ENCODE measurements at regions not wholly inside any gene's neighbourhood (a gene's known extent, or its start where the extent isn't known, plus 50 kb on each side); places are given as distances from the start of the nearest gene placed in this dataset.

DNA sequence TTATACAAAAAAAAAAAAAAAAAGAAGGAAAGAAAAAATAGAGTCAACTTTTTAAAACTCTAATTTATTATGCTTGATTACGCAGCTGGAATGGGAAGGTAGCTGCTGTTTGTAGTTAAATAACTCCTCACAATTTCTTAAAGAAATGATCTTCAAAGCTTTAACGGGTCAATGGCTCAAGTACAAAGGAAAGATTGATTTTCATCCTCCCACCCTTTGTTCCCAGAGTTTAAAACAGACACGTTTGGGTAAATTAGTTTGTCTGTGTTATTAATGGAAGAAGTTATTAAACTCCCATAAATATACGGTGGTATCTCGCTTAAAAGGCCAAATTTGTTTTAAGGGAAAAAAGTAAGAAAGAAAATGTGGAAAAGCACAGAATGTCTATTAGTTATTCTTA lies 179.3 kb downstream of the EMX2 start:
- no peak for DNase-seq

DNA sequence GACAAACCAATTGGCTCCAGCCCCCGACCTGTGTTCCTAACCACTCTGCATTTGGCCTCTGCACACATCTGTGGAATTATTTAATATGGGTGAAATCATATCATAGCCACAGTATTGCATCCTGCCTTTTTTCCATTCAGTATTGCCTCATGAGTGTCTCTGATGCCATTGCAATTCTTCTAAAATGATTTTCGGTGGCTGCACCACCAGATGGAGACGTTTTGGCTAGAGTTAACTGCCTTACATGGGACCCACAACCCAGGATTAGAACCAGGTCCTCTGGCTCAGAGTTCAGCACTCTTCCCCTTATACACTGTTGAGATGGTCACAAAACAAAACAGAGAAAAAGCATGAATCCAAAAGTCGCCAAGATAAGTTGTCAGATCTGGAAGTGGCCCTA lies 180.8 kb downstream of the EMX2 start:
- no peak for DNase-seq

DNA sequence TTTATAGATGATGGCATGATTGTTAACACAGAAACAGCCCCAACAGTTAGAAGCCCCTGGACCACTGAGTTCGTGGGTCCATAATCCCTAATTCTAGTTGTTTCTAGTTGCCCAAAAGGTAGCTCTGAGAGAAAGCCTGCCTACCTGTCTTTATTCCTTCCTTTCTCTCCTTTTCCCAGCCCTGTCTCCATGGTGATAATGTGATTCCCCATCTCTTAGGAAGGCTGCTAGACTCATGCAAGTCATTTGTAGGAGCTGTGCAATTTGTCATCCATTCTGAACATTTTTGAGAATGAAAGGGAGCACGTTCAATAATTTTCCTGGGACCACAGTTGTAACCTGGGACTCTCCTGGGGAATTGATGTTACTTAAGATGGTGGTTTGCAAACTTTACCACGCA lies 183.4 kb downstream of the EMX2 start:
- no peak for DNase-seq

DNA sequence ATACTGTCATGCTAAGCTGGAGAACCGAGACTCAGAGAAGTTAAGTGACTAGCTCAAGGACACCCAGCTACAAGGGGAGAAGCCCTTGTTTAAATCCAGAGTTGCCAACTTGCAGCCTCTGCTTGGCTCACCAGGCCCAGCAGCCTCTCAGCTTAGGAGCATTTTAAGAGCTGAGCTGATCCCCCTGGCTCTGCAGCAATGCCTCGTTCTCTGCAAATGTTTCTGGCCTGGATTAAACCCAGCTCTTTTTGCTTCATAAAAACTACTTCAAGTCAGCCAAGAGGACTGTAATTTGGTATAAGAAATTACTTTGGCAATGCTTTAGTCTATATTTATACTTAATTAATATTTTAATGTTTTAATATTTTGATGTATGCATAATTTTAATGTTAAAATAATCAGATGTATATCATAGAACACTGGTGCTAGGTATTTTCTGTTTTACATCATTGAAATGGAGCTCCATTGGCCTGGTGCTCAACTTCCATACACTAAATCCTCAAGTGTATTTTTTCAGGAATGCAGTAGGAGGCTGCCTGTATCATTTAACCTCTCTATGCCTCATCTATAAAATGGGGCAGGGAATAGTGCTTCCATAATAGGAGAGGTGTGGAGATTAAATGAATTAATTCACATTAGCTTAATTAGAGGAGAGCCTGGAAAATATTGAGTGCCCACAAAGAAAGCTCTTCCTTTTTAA lies 184.2 kb downstream of the EMX2 start:
- DNase-seq, result no peak

DNA sequence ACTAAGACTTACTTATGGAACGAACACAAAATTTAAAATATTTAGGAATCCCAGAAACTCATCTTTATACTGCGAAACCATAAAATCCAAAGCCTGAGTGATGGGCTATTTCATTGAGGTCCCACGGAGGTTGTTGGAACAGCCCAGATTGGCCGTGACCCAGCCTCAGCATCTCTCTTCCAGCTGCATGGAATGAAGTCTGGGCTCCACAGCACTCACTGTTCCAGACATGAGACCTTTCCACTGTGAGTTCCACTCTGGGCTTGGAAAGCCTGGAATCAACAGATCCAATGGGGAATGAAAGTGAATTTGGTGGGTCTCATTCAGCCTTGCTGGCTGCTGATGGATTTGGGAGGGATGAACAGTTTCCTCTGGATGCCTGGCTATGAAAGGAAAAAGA lies 184.9 kb downstream of the EMX2 start:
- no peak for DNase-seq

DNA sequence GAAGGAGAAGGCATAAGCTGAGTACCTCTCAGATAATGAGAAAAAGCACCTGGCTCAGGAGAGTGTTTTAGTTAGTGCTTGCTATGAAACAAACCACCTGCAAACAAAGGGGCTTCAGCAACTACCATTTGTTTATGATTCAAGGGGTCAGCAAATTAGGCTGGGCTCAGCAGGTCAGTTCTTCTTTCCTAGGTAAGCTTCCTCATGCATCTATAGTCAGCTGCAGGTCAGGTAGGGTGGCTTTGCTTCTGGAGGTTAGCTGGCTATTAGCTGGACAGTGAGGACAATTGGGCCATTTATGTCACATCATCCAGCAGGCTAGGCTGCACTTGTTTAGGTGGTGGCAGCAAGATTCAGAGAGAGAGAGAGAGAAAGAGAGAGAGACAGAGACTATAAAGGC lies 185.5 kb downstream of the EMX2 start:
- no peak for DNase-seq

DNA sequence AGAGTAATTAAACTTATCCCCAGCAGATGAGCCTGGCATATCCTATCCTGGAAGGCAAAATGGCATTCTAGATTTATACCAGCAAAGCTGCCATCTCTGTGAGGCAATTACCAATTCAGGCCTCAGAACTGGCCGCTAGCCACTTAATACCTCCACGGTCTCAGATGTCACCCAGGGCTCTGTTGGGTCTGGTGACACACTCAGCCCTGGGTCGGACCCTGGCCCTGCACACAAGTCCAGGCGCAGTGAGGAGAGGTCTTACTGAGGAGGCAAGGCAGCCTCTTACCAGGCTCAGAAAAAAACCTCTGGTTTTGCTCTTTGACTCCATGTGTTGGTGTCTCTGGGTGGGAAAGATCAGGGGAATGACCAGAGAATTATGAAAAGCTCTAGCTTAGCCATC lies 186.6 kb downstream of the EMX2 start:
- DNase-seq, result no peak

DNA sequence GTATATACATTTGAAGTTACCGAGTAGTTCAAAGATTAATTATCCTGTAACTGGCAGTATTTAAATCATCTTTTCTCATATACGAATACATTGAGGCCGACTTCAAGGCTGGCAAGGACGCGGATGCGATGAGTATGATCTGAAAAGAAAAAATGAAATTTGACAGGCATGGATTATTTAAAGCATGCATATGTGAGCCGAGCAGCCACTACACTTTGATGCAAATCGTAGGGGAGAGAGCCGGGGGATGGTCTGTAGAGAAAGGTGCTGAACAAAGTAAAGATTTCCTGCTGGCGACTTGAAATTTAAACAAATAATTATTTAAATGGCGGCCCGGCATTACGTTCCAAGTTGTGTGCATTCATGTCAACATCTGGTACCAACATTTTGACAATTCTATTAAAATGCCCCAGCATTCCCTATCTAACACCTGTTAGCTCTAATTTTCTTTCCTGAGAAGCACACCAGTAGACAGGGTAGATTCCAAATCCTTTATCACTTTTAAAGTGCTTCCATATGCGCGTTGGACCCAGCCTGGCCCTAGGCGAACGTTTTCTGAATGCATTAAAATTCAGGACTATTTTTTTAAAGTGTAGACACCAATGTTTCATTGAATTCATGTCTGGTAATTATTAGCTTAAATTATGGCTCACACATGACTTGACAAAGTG lies 188.7 kb downstream of the EMX2 start:
- DNase-seq, result no peak

DNA sequence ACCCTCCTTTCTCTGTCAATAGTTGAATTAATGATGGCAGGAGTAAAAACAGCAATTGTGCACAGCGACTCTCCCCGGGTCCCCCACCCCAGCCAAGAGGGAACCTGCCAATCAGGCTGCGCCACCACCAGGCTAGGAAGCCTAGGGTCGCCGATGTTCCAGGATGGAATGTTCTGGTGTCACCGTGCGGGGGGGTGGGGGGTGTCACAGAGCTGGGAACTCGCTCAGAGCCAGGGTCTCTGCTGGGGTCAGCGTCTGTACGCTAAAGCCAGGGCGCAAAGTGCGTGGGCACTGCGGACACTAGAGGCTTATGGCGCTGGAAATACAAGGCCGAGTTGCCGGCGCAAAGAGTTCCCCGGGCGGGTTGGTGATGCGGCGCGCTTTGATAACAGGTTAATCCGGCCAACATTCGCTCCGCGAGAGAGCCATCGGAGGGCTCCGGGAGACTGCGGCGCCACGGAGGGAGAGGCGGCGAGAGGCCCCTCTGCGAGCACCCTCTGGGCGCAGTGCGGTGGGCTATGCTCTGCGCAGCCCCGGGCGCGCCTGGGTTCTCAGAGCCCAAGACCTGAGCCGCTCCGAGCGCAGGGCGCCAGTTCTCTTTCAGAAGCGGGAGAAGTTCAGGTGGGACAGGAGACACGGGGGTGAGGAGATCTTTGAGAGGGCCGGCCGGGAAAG lies 192.3 kb downstream of the EMX2 start:
- DNase-seq, result no peak

DNA sequence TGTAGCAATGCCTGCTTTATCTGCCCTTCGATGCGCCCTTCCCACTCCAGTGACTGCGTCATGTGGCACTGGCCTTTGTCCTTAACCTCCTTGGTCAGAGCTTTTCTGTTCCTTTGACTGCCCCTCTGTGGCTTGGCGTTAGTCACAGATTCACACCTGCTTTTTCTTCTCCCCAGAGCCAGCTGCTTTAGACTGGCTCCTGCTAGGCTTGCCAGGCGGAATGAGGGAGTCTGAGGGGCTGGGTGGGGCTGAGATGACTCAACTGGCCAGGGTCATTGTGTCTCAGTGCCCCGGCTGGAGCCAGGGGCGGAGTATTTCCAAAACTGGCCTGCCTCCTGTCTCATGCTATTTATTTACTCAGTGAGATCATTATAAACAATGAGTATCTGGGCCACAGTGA lies 194.1 kb downstream of the EMX2 start:
- no peak for DNase-seq

DNA sequence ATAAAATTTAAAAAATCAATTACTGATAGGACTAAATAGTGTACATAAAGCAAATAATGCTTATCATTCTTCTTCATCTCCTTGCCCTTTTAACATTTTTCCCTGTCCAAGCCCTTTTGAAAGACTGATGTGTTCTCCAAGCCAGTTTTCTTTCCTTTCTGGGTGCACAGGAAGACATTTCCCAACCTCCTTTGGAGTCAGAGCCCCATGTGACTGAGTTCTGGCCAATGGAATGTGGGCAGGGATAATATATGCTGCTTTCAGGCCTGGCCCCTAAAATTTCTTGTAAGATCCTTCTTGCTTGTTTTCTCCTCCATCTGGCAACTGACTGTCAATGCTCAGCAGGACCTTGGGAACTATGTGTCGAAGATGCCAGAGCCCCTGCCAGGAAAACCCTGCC lies 197.5 kb downstream of the EMX2 start:
- DNase-seq, result no peak

DNA sequence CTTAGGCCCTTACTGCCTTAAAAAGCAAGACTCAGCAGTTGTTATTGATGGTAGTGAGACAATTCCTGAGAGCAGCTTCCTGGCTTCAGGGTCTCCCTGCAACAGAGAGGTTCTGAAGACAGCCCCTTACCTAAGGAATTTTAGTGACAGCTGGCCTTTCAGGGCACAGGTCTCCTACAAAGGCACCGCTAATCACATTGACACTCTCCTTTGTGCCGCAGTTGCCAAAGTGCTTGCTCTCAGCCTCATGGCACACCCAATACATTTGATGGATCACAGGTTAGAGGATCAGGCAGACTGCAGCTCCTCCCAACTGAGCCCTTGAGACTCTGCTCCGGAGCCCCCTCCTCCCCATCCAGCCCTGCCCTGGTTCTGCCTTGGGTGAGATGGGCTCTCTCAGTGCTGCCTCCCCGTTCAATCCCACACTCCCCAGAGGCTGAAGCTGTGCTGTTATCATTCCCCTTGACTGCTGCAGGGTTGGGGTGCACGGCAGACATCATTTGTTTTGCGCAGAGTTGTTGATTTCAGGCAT lies 198.2 kb downstream of the EMX2 start:
- DNase-seq, result no peak

DNA sequence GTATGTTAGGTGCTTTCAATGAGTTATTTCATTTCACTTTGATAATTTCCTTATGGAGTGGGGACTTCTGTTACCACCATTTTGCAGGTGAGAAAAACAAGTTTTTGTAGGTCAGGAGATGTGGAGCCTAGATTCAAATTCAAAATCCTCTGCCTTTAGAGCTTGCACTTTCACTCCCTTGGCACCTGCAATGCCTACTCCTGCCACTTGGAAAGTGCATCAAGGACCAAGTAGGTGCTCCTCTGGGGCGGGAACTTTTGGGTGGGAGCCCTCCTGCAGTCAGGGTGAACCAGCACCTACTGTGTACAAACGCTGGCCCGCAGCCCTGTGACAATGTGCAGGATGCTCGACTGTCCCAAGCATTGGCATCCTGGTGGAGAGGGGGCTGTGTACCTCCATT lies 199.0 kb downstream of the EMX2 start:
- no peak for DNase-seq

DNA sequence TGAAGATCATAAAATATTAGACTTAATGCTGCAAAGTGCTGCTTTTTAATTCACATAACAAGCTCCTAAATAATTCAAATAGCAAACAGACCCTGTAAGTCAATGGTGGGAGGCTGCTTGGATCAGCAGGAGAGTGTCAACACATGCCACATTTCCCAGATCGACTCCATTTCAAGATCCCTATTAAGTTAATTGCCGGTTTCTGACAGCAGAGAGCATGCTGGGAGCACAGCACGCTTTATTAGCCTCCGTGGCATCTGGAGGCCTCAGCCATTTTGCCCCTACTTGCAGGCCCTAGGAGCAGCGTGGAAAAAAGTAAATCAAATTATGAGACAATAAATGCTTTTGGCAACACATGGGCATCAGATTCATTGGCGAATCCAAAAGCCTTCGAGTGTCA lies 201.0 kb downstream of the EMX2 start:
- no peak for DNase-seq

DNA sequence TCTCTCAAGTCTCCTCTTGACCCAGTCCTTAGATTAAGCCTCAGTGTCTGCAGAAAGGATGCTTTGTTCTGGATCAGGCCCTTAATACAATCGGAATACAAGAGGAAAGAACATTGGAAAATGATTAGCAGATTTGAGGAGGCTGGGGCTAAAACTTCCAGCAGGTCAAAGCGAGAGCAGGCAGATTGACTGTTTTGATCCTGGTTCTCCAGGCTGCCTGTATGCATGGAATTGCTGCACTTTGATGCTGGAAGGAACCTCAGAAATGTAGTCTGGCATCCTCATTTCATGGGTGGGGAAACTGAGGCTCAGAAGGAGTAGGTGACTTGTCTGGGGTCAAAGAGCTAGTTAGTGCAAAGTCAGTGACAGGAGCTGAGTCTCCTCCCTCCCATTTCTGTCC lies 202.8 kb downstream of the EMX2 start:
- DNase-seq, result no peak

DNA sequence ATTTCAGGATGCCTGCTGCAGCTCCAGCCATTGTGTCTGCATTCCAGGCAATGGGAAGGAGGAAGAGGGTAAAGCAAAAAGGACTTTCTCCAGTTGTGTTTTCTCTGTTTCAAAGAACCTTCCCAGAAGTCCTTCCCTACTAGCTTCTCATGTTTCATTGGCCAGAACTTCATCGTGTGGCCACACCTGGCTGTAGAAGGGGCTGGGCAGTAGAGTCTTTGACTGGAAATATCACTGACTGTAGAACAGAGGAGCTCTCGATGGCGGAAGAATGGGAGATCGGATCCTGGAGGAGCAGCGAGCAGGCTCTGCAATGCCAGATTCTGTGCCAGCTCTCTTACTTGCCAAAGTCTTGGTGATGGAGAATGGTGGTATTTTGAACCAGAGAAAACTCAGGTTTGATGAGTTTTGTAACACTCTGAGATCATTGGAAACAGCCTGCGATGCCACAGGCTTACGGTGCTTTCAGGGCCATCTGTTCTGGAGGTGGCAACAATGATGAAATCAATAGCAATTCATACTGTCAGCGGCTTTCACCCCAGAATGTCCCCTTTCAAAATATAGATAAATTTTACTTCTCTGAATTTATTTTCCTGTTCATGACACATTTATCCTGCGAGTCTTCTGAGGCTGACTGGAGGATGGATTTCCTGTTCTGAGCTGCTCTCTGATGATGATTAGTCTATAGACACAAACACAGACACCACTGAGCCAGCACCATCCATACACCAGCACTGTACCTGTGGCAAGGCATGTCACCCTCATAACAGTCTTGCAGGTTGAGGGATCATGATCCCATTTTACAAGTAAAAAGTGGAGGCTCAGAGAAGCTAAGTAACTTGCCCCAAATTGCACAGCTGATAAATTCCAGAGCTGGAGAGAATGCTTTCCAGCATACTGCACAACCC lies 204.2 kb downstream of the EMX2 start:
- DNase-seq, result no peak

DNA sequence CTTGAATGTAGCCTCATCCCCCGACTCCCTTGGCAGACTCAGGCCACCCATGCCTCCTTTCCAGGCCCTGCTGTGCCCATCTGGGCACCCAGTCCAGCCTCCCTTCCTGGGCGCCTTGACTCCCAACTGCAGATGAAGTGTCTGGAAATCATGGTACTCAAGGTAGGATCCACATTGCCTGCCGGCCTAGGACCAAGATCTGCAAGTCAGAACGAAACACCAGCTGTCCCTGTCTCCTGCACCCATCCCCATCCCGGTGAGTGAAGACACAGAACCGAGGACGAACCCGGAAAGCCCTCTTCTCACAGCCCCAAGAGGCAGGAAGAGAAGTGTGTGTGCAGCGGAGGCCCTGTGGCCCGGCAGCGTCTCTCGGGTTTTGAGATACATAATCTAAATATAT lies 205.1 kb downstream of the EMX2 start:
- DNase-seq, result no peak

DNA sequence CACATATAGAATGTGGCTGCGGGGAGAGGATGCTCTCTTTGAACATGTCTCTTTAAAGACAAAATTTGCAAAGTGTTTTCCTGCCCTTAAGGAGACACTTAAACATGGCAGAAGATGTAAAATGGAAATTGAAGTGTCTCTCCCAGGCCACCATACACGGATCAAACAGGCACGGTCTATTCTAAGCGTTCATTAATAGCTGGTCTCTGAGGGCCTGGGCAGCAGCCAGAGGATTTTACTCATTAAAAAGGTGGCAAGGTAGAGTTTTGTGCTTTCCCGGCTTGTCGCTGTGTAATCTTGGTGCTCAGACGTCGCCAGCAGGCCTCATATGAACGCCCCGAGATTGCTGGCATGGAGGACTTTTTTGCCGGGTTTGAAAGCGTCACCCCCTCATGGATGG lies 205.5 kb downstream of the EMX2 start:
- DNase-seq, result no peak

DNA sequence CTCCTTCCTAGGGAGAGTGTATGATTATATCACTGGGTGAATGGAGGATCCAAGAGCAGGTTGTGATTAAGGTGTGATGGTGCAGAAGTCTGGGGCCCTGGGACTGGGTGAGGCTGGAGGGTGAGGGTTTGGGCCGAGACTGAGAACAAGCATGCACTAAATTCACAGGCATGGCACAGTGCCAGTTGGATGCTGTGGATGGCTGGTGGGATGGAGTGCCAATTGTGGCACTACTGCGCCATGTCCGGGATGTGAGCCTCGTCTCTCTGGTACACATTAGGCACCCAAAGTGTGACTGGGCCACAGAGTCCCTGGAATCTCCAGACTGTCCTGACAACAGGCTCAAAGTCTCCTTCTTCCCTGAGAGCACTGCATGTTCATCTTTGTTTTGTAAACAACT lies 208.1 kb downstream of the EMX2 start:
- DNase-seq, result no peak

DNA sequence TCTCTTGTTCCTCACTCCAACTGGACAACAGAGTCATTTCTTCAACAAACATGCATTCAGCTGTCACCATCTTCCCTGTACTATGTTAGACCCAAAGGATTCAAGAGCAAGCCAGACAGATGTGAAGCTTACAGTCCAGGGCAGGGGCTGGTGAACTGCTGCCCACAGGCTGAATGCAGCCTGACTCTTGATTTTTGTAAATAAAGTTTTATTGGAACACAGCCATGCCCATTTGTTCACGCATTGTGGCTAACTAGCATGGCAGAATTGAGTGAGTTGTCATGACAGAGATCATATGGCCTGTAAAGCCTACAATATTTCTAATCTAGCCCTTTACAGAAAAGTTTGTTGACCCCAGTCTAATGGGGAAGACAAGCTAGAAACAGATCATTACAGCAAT lies 208.7 kb downstream of the EMX2 start:
- DNase-seq, result no peak

DNA sequence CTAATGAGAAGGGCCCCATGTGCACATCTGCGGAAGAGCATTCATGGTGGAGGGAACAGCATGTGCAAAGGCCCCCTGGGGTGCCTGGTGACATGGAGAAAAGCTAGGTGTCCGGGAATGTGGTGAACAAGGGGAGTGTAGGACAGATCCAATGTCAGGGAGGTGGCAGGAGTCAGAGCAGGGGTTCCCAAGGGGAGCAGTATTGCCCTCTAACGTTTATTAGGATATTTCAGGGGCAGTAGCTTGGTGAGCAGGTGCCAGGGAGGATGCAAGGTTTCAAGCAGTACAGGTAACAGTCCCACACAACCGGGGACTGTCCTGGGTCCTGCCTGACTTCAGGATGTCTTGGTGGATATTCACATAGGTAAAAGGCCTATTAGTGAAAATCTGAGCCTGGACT lies 209.6 kb downstream of the EMX2 start:
- DNase-seq, result no peak

DNA sequence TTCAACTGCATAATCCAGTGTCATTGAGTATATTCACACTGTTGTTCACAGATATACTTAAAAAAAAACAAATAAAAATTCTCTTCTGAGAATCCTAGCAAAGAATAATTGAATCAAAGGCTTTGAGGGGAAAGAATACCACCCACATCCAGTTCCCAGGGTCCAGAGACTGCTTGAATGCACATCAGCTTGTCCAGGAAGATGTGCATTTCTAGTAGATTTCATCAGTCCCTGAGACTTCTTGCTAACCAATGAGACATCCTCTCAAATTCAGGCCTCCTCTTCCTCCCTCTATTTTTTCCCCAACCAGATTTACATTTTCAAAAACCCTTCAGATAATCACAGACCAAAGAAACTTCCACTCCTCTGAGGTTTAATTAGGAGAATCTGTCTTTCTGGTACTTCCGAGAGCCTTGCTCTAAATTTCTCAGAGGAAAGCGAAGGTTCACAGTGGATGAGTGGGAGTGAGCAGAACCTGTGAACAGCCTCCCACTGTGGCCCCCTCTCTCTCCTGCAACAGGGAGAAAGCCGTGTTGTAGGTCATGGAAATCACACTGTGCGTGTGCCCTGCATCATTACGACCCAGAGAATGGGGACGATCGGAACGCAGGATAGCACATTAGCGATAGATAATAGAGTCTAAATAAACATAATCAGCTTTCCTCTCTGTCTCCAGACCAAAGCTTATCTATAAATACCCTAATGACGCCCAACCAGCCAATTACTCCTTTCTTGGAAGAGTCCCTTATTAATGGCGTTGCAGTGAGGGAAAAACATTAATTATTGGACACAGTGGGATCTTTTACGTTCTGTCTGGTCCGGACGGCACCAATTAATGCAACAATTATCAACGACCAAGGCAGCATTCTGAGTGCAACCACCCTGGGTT lies 212.5 kb downstream of the EMX2 start:
- DNase-seq, result no peak

Data from activated naive CD4-positive, alpha-beta T cell treated with Interleukin-2 at 50 U/mL for 16 hours (primary cell).